GM12878 (cell line): ENCODE measurements at regions not wholly inside any gene's neighbourhood (a gene's known extent, or its start where the extent isn't known, plus 50 kb on each side); places are given as distances from the start of the nearest gene placed in this dataset.

Experiments
- EZH2 ChIP-seq: IDR thresholded peaks from 2 replicates; pipeline ENCODE4 v1.6.1; 2012; ENCODE audit warnings: low read depth, mild to moderate bottlenecking, control low read depth, inconsistent platforms, low read length, borderline replicate concordance; ENCODE audit not compliant: control insufficient read depth
- IKZF1 ChIP-seq: fragments of 450-650 bp; conservative IDR thresholded peaks from 2 replicates; pipeline ENCODE4 v1.6.1; 2017; ENCODE audit warnings: antibody characterized with exemption, mild to moderate bottlenecking
- TCF7 ChIP-seq: IDR thresholded peaks from 2 replicates; pipeline ENCODE4 v1.6.1; 2014; ENCODE audit warnings: antibody characterized with exemption, borderline replicate concordance
- TF ChIP-seq, protein P1 (sequence below), 3 experiments: IDR thresholded peaks in 2 of 3; conservative IDR thresholded peaks in 1 of 3; 2 replicates each; pipeline ENCODE4 v1.5.1; 2011; ENCODE audit warnings: low read depth in 3 of 3, low read length in 3 of 3, mild to moderate bottlenecking in 3 of 3, control low read depth in 2 of 3, moderate library complexity in 2 of 3, inconsistent platforms in 1 of 3, mixed read lengths in 1 of 3; ENCODE audit not compliant: control insufficient read depth in 2 of 3, insufficient read depth in 1 of 3; ENCODE audit errors: extremely low read depth in 1 of 3
- TF ChIP-seq, protein P2 (sequence below): IDR thresholded peaks from 2 replicates; pipeline ENCODE4 v1.6.1; 2011; ENCODE audit warnings: borderline replicate concordance, low read depth, mild to moderate bottlenecking, moderate library complexity, mixed read lengths, low read length; ENCODE audit not compliant: insufficient read depth; ENCODE audit errors: extremely low read length
- TF ChIP-seq, protein P3 (sequence below): IDR thresholded peaks from 2 replicates; pipeline ENCODE4 v1.6.1; 2012; ENCODE audit warnings: mild to moderate bottlenecking, low read depth, low read length

DNA sequence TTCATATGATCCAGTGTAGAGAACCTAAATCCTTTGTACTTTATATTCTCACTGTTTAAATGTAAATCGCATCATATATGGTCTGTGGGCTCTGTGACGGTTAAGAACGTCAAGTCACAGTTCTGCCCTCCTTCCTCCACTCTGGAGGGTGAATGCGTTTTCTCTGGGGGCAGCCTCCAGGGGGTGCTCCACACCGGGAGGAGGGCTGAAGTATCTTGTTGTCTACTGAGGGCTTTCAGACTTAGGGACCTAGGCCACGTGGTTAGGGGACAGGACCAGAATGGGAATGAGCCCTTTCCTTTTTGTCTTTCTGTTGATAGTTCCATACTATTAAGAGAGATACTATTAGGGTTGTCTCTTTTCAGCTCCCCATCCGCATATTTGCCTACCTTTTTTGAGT, 504.9 kb downstream of the FGF9 start:
- TF ChIP-seq, protein P1, sequence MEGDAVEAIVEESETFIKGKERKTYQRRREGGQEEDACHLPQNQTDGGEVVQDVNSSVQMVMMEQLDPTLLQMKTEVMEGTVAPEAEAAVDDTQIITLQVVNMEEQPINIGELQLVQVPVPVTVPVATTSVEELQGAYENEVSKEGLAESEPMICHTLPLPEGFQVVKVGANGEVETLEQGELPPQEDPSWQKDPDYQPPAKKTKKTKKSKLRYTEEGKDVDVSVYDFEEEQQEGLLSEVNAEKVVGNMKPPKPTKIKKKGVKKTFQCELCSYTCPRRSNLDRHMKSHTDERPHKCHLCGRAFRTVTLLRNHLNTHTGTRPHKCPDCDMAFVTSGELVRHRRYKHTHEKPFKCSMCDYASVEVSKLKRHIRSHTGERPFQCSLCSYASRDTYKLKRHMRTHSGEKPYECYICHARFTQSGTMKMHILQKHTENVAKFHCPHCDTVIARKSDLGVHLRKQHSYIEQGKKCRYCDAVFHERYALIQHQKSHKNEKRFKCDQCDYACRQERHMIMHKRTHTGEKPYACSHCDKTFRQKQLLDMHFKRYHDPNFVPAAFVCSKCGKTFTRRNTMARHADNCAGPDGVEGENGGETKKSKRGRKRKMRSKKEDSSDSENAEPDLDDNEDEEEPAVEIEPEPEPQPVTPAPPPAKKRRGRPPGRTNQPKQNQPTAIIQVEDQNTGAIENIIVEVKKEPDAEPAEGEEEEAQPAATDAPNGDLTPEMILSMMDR (IDR thresholded peaks at IDR 0.05 in 2 of 3, conservative IDR thresholded peaks at IDR 0.05 in 1 of 3; ENCODE audit: control insufficient read depth in 2 of 3, extremely low read depth in 1 of 3, insufficient read depth in 1 of 3, low read depth in 3 of 3, low read length in 3 of 3), result no peak
- no peak for TF ChIP-seq TCF7
- no peak for TF ChIP-seq IKZF1
- no peak for TF ChIP-seq EZH2
- TF ChIP-seq, protein P2, sequence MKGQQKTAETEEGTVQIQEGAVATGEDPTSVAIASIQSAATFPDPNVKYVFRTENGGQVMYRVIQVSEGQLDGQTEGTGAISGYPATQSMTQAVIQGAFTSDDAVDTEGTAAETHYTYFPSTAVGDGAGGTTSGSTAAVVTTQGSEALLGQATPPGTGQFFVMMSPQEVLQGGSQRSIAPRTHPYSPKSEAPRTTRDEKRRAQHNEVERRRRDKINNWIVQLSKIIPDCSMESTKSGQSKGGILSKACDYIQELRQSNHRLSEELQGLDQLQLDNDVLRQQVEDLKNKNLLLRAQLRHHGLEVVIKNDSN, result no peak
- TF ChIP-seq, protein P3, sequence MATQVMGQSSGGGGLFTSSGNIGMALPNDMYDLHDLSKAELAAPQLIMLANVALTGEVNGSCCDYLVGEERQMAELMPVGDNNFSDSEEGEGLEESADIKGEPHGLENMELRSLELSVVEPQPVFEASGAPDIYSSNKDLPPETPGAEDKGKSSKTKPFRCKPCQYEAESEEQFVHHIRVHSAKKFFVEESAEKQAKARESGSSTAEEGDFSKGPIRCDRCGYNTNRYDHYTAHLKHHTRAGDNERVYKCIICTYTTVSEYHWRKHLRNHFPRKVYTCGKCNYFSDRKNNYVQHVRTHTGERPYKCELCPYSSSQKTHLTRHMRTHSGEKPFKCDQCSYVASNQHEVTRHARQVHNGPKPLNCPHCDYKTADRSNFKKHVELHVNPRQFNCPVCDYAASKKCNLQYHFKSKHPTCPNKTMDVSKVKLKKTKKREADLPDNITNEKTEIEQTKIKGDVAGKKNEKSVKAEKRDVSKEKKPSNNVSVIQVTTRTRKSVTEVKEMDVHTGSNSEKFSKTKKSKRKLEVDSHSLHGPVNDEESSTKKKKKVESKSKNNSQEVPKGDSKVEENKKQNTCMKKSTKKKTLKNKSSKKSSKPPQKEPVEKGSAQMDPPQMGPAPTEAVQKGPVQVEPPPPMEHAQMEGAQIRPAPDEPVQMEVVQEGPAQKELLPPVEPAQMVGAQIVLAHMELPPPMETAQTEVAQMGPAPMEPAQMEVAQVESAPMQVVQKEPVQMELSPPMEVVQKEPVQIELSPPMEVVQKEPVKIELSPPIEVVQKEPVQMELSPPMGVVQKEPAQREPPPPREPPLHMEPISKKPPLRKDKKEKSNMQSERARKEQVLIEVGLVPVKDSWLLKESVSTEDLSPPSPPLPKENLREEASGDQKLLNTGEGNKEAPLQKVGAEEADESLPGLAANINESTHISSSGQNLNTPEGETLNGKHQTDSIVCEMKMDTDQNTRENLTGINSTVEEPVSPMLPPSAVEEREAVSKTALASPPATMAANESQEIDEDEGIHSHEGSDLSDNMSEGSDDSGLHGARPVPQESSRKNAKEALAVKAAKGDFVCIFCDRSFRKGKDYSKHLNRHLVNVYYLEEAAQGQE, result no peak
